ENCODE measurements at regions not wholly inside any gene's neighbourhood (a gene's known extent, or its start where the extent isn't known, plus 50 kb on each side); places are given as distances from the start of the nearest gene placed in this dataset.
"Not testable (repeated sequence)": the region's sequence is repeated elsewhere in the genome, so short reads cannot be mapped to it uniquely, and the experiment has no call there.

- peaks cover 2 to 84% (median 25%) of the 10 kb centered on the region in 3 donors for H3K27me3 ChIP-seq
Observed at GRCh38 chr12:114500775-114501473, 95.0 kb upstream of the TBX5 start.

GRCh38 chr12:114500131-114500530 lies 94.2 kb upstream of the TBX5 start:
- intact Hi-C loops (cut with DNase I): no loop called here
- peaks cover 2 to 82% (median 25%) of the 10 kb centered on the region in 3 donors for H3K27me3 ChIP-seq
- TF ChIP-seq EP300 (IDR thresholded peaks at IDR 0.05) (no peak), CTCF (IDR thresholded peaks at IDR 0.05) (no peak), POLR2A (IDR thresholded peaks at IDR 0.05) (no peak), POLR2AphosphoS5 (IDR thresholded peaks at IDR 0.05) (no peak)

More at GRCh38 chr12:114500775-114501473, 95.0 kb upstream of the TBX5 start:
- WGBS, 2 donors: 3 to 5% methylated on average over 20 of the region's 20 CpGs
- Histone ChIP-seq H3K4me1 (no peaks in the 10 kb centered on the region), H3K4me3 (no peak overlapping the region), H3K36me3 (no peaks in the 10 kb centered on the region), H3K9me3 (no peaks in the 10 kb centered on the region), H3K27ac (no peak overlapping the region)
- intact Hi-C loops (cut with DNase I): no loop called here
- TF ChIP-seq POLR2A (IDR thresholded peaks at IDR 0.05): no peak
- no peak for TF ChIP-seq CTCF (IDR thresholded peaks at IDR 0.05)
- no peak for TF ChIP-seq EP300 (IDR thresholded peaks at IDR 0.05)
- TF ChIP-seq POLR2AphosphoS5 (IDR thresholded peaks at IDR 0.05): no peak
- DNase-seq: no peak

GRCh38 chr12:114499338-114499737 lies 93.4 kb upstream of the TBX5 start:
- peaks cover 2 to 79% (median 27%) of the 10 kb centered on the region in 3 donors for H3K27me3 ChIP-seq
- H3K4me1 ChIP-seq: no peaks in the 10 kb centered on the region
- no peak overlapping the region for H3K4me3 ChIP-seq
- H3K36me3 ChIP-seq: no peaks in the 10 kb centered on the region
- DNase-seq: no peak
- intact Hi-C loops (cut with DNase I): no loop called here
- 68 to 78% methylated on average over 5 of the region's 5 CpGs for WGBS, 2 donors
- TF ChIP-seq POLR2A (IDR thresholded peaks at IDR 0.05): no peak
- no peak for TF ChIP-seq EP300 (IDR thresholded peaks at IDR 0.05)
- TF ChIP-seq CTCF (IDR thresholded peaks at IDR 0.05): no peak
- TF ChIP-seq POLR2AphosphoS5 (IDR thresholded peaks at IDR 0.05): no peak
- no peak overlapping the region for H3K27ac ChIP-seq
- H3K9me3 ChIP-seq: no peaks in the 10 kb centered on the region

More at GRCh38 chr12:114500131-114500530, 94.2 kb upstream of the TBX5 start:
- Histone ChIP-seq H3K9me3 (no peaks in the 10 kb centered on the region), H3K27ac (no peak overlapping the region), H3K4me3 (no peak overlapping the region), H3K4me1 (no peaks in the 10 kb centered on the region), H3K36me3 (no peaks in the 10 kb centered on the region)
- WGBS, 2 donors: 35 to 45% methylated on average over 2 of the region's 2 CpGs
- DNase-seq: no peak

- no peaks in the 10 kb centered on the region for H3K36me3 ChIP-seq
- no peak overlapping the region for H3K4me3 ChIP-seq
- peaks cover 0 to 46% (median 6%) of the 10 kb centered on the region in 3 donors for H3K27me3 ChIP-seq
- 36 to 51% methylated on average over 3 of the region's 3 CpGs for WGBS, 2 donors
- no peak for DNase-seq
- no peaks in the 10 kb centered on the region for H3K4me1 ChIP-seq
- no peak overlapping the region for H3K27ac ChIP-seq
- no peak for TF ChIP-seq CTCF (IDR thresholded peaks at IDR 0.05)
- no peak for TF ChIP-seq POLR2AphosphoS5 (IDR thresholded peaks at IDR 0.05)
- TF ChIP-seq POLR2A (IDR thresholded peaks at IDR 0.05): no peak
- TF ChIP-seq EP300 (IDR thresholded peaks at IDR 0.05): no peak
- H3K9me3 ChIP-seq: no peaks in the 10 kb centered on the region
- intact Hi-C loops (cut with DNase I): no loop called here
Observed at GRCh38 chr12:114491916-114492315, 86.0 kb upstream of the TBX5 start.

- 95 to 96% methylated on average over 45 of the region's 45 CpGs for WGBS, 2 donors
- Histone ChIP-seq H3K4me1 (peaks cover 0 to 14% (median 13%) of the 10 kb centered on the region in 4 donors), H3K27me3 (peaks cover 7 to 68% (median 28%) of the 10 kb centered on the region in 3 donors)
- H3K4me3 ChIP-seq; DNase-seq; intact Hi-C loops (cut with DNase I); H3K9me3 ChIP-seq; H3K36me3 ChIP-seq; H3K27ac ChIP-seq: not testable (repeated sequence)
Observed at GRCh38 chr12:114484822-114485459, 79.0 kb upstream of the TBX5 start.
